GM10248 (cell line): ENCODE measurements at regions not wholly inside any gene's neighbourhood (a gene's known extent, or its start where the extent isn't known, plus 50 kb on each side); places are given as distances from the start of the nearest gene placed in this dataset.
"Not testable (repeated sequence)": the region's sequence is repeated elsewhere in the genome, so short reads cannot be mapped to it uniquely, and the experiment has no call there.

ENCODE experiments used
- CTCF ChIA-PET: fragments of 300-600 bp; sonication (Branson Sonifier 250); formaldehyde crosslinking; extraction: SDS; loops from one replicate; lab custom pipeline; 2021; ENCODE audit warnings: antibody characterized with exemption; lab: Yijun Ruan, JAX
- POLR2A ChIA-PET: fragments of 350-650 bp; sonication (Branson Sonifier 250); formaldehyde crosslinking; extraction: SDS; loops from one replicate; lab custom pipeline; 2020; ENCODE audit warnings: antibody characterized with exemption; lab: Yijun Ruan, JAX
- DNase-seq: peaks from one replicate; pipeline ENCODE4 v3.0.0; 2012; ENCODE audit errors: extremely low spot score
- CTCF ChIP-seq: IDR thresholded peaks from 2 replicates; pipeline ENCODE4 v1.5.1; 2012; ENCODE audit warnings: mild to moderate bottlenecking, low read depth; ENCODE audit errors: extremely low read depth, missing control alignments, control extremely low read depth

DNA sequence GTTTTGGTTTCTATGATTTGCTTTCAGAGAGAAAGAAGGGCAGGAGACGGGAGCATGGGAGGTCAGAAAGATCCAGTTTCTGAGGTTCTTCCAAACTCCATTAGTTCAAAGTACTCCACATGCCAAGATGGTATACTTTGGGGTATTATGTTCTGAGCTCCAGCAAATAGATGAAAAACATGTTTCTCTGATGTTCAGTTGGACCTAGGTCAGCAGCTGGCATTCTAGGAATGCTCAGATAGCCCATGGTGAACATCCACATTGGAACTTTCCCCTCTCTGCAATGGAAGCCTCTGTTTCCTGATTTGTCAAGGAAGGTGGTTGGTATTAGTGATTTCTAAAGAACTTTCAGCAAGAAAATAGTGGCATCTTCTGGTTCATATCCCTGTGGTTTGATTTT, 257.5 kb downstream of the KTN1 start:
- no peak for DNase-seq
- CTCF ChIA-PET = no interaction called here
- TF ChIP-seq CTCF = no peak
- POLR2A ChIA-PET = no interaction called here

- no peak for DNase-seq
- no peak for TF ChIP-seq CTCF
- CTCF ChIA-PET = no interaction called here
- POLR2A ChIA-PET = no interaction called here
Measured at GRCh38 chr14:55838529-55839052, 258.6 kb downstream of the KTN1 start.

DNA sequence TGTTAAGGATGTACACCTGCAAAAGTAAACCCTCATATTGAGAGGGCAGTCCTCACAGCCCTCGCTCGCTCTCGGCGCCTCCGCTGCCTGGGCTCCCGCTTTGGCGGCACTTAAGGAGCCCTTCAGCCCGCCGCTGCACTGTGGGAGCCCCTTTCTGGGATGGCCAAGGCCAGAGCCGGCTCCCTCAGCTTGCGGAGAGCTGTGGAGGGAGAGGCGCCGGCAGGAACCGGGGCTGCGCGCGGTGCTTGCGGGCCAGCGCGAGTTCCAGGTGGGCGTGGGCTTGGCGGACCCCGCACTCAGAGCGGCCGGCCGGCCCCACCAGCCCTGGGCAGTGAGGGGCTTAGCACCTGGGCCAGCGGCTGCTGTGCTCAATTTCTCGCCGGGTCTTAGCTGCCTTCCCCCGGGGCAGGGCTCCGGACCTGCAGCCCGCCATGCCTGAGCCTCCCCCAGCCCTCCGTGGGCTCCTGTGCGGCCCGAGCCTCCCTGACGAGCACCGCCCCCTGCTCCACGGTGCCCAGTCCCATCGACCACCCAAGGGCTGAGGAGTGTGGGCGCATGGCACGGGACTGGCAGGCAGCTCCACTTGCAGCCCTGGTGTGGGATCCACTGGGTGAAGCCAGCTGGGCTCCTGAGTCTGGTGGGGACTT, 259.4 kb downstream of the KTN1 start:
- CTCF ChIA-PET, POLR2A ChIA-PET, DNase-seq: not testable (repeated sequence)

GRCh38 chr14:55840821-55841220, 260.8 kb downstream of the KTN1 start:
- ChIA-PET POLR2A (no interaction called here), CTCF (no interaction called here)
- DNase-seq = no peak
- no peak for TF ChIP-seq CTCF

- TF ChIP-seq CTCF = no peak
- POLR2A ChIA-PET = no interaction called here
- no peak for DNase-seq
- CTCF ChIA-PET = no interaction called here
Measured at GRCh38 chr14:55841625-55842024, 261.6 kb downstream of the KTN1 start.

DNA sequence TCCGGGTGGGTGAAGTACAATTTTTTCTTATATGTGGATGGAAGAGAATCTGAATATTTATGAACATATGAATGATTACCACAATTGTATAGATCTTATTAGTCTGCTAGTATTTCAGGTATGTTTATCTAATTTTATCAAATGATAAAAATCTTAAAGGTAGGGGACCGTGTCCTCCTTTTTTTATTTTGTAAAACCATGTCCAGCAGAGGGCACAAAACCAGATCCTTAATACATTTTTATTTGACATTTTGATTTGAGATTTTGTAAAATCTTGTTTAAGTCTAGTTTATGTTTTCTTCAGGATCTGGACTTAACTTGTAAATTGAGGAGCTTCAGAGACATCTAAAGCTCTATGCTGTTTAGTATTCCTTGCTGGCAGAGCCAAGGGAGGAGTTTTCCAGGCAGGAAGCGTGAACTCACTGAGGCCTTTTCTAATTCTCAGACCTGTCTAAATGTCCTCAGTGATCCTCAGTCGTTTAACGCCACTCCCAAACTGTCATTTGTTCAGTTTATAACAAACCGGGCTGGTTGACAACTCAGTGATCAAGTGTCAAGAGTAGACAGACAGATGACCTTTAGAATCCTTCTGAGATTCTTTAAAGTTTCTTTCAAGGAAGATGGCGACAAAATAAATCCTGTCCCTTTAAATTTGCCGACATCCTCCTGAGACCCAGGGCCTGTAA, 263.9 kb downstream of the KTN1 start:
- no peak for DNase-seq
- TF ChIP-seq CTCF = no peak
- ChIA-PET POLR2A (no interaction called here), CTCF (interaction anchor here (0.8 to 1.4 kb wide), 2 partner anchors 14 to 29 kb away, joined by 3 read pairs; no protein-coding TSS in a partner anchor)
